Gastroesophageal sphincter (tissue), 4 donors: ENCODE measurements at regions not wholly inside any gene's neighbourhood (a gene's known extent, or its start where the extent isn't known, plus 50 kb on each side); places are given as distances from the start of the nearest gene placed in this dataset.

Experiments
- ATAC-seq: fragments of 150-250 bp; one replicate; pipeline ENCODE4 v1.9.1; 2016; ENCODE audit warnings: mild to moderate bottlenecking, moderate library complexity
- H3K27ac ChIP-seq, 4 donors: fragments of 200-600 bp; sonication (generic) in 3 of 4; 1 replicate in 3 of 4; 2 replicates in 1 of 4; pipeline ENCODE4 v1.5.1; 2016 to 2019
- H3K27me3 ChIP-seq: fragments of 200-600 bp; sonication (generic); one replicate; pipeline ENCODE4 v1.5.1; 2019
- H3K36me3 ChIP-seq, 2 donors: fragments of 200-600 bp; sonication (generic); one replicate each; pipeline ENCODE4 v1.5.1; 2019; ENCODE audit warnings: control low read depth in 1 of 2
- H3K4me1 ChIP-seq, 3 donors: fragments of 200-600 bp; sonication (generic); 1 replicate in 2 of 3; 2 replicates in 1 of 3; pipeline ENCODE4 v1.5.1; 2016 to 2019; ENCODE audit warnings: control low read depth in 2 of 3
- H3K4me3 ChIP-seq, 2 donors: fragments of 200-600 bp; sonication (generic); one replicate each; pipeline ENCODE4 v1.5.1; 2019; ENCODE audit warnings: mild to moderate bottlenecking in 1 of 2, moderate library complexity in 1 of 2
- H3K9me3 ChIP-seq, 3 donors: fragments of 200-600 bp; sonication (generic); one replicate each; pipeline ENCODE4 v1.5.1; 2017 to 2019; ENCODE audit warnings: control low read depth in 2 of 3
- CTCF ChIP-seq, 4 experiments: fragments of 200-600 bp in 2 of 4; fragments of 450-650 bp in 2 of 4; sonication (generic) in 1 of 4; IDR thresholded peaks; one replicate each; pipeline ENCODE4 v1.5.1; 2017 to 2019; ENCODE audit warnings: antibody characterized with exemption in 4 of 4, mild to moderate bottlenecking in 2 of 4, moderate library complexity in 2 of 4
- EP300 ChIP-seq: sonication (generic); formaldehyde crosslinking; IDR thresholded peaks from one replicate; pipeline ENCODE4 v1.6.1; 2017; ENCODE audit warnings: antibody characterized with exemption, mild to moderate bottlenecking
- POLR2A ChIP-seq, 2 donors: fragments of 450-650 bp; IDR thresholded peaks; one replicate each; pipeline ENCODE4 v1.6.1; 2017; ENCODE audit warnings: antibody characterized with exemption in 2 of 2, mild to moderate bottlenecking in 2 of 2, moderate library complexity in 1 of 2
- POLR2AphosphoS5 ChIP-seq: sonication (generic); formaldehyde crosslinking; IDR thresholded peaks from one replicate; pipeline ENCODE4 v1.6.1; 2017; ENCODE audit warnings: antibody characterized with exemption
- WGBS, 2 donors: methylation state at CpG; one replicate each; pipeline ENCODE4 v1.1.5; 2018; ENCODE audit warnings: low coverage in 1 of 2; 5-methylcytosine and 5-hydroxymethylcytosine counted together

- ATAC-seq: no peak
- Histone ChIP-seq H3K4me3 (no peak overlapping the region), H3K36me3 (no peaks in the 10 kb centered on the region), H3K4me1 (peaks cover 6 to 35% (median 11%) of the 10 kb centered on the region in 3 donors), H3K27ac (no peak overlapping the region), H3K27me3 (no peaks in the 10 kb centered on the region), H3K9me3 (no peaks in the 10 kb centered on the region)
- WGBS, 2 donors: 82 to 87% methylated on average over 2 to 3 of the region's 3 CpGs
- TF ChIP-seq EP300 (no peak), POLR2AphosphoS5 (no peak), CTCF (IDR thresholded peaks at IDR 0.05) (no peak), POLR2A (IDR thresholded peaks at IDR 0.05) (no peak)
Measured at GRCh38 chr14:83972631-83973030, 1557.3 kb upstream of the FLRT2 start.

GRCh38 chr14:83974647-83975163, 1555.2 kb upstream of the FLRT2 start:
- no peak for TF ChIP-seq POLR2A (IDR thresholded peaks at IDR 0.05)
- no peak for TF ChIP-seq EP300
- TF ChIP-seq CTCF (IDR thresholded peaks at IDR 0.05): no peak
- no peak for TF ChIP-seq POLR2AphosphoS5
- H3K27me3 ChIP-seq: no peaks in the 10 kb centered on the region
- peaks cover 6 to 33% (median 11%) of the 10 kb centered on the region in 3 donors for H3K4me1 ChIP-seq
- no peaks in the 10 kb centered on the region for H3K36me3 ChIP-seq
- no peak for ATAC-seq
- H3K4me3 ChIP-seq: no peak overlapping the region
- no peaks in the 10 kb centered on the region for H3K9me3 ChIP-seq
- H3K27ac ChIP-seq: no peak overlapping the region
- 80 to 81% methylated on average over 5 of the region's 5 CpGs for WGBS, 2 donors

- H3K27ac ChIP-seq: peak overlapping the region in 2 of 4 donors; percentile 1 to 2
- no peak for ATAC-seq
Measured at GRCh38 chr14:83975435-83975834, 1554.5 kb upstream of the FLRT2 start.

GRCh38 chr14:83975841-83976770, 1553.8 kb upstream of the FLRT2 start:
- Histone ChIP-seq H3K27ac (peak overlapping the region in 2 of 4 donors; percentile 1 to 2), H3K27me3 (no peaks in the 10 kb centered on the region), H3K9me3 (no peaks in the 10 kb centered on the region), H3K4me3 (no peak overlapping the region), H3K4me1 (peaks cover 6 to 30% (median 11%) of the 10 kb centered on the region in 3 donors), H3K36me3 (no peaks in the 10 kb centered on the region)
- ATAC-seq: no peak
- WGBS, 2 donors: 8% methylated on average over 6 to 7 of the region's 7 CpGs
- TF ChIP-seq CTCF (IDR thresholded peaks at IDR 0.05) (no peak), POLR2AphosphoS5 (peak; percentile 31), POLR2A (IDR thresholded peaks at IDR 0.05) (no peak), EP300 (no peak)

More at GRCh38 chr14:83975435-83975834, 1554.5 kb upstream of the FLRT2 start:
- TF ChIP-seq EP300 (no peak), POLR2AphosphoS5 (no peak), POLR2A (IDR thresholded peaks at IDR 0.05) (no peak), CTCF (IDR thresholded peaks at IDR 0.05) (no peak)
- WGBS, 2 donors: 16 to 19% methylated on average over 2 of the region's 2 CpGs
- peaks cover 6 to 30% (median 11%) of the 10 kb centered on the region in 3 donors for H3K4me1 ChIP-seq
- H3K4me3 ChIP-seq: no peak overlapping the region
- no peaks in the 10 kb centered on the region for H3K27me3 ChIP-seq
- no peaks in the 10 kb centered on the region for H3K9me3 ChIP-seq
- no peaks in the 10 kb centered on the region for H3K36me3 ChIP-seq
